VCaP (cell line): ENCODE measurements at regions not wholly inside any gene's neighbourhood (a gene's known extent, or its start where the extent isn't known, plus 50 kb on each side); places are given as distances from the start of the nearest gene placed in this dataset.

Experiments used
- H3K27ac ChIP-seq: fragments of 450-650 bp; 2 replicates; pipeline ENCODE4 v1.5.1; 2017
- TF ChIP-seq, protein P1 (sequence below): fragments of 450-650 bp; conservative IDR thresholded peaks from 2 replicates; pipeline ENCODE4 v1.5.1; 2017; ENCODE audit warnings: mild to moderate bottlenecking, moderate library complexity

DNA sequence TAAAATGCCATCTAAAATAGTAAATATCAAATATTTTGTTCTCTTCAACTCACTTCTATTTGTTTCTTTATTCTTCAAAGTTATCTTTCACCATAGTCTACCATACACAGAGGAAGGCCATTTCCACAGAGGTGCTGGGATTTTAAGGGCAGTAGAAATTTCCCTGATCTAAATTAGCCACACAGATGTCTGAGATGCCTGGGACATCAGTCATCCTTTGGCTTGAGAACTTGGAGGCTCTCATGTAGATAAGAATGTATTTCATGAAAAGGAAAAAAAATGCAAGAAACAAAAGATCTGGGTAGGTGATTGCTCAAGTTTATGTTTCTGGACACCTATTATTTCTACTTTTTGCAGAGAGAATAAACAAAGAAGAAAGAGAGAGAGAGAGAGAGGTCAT is 1008.2 kb downstream of the NLGN4X start:
- no peak overlapping the region for H3K27ac ChIP-seq
- TF ChIP-seq, protein P1, sequence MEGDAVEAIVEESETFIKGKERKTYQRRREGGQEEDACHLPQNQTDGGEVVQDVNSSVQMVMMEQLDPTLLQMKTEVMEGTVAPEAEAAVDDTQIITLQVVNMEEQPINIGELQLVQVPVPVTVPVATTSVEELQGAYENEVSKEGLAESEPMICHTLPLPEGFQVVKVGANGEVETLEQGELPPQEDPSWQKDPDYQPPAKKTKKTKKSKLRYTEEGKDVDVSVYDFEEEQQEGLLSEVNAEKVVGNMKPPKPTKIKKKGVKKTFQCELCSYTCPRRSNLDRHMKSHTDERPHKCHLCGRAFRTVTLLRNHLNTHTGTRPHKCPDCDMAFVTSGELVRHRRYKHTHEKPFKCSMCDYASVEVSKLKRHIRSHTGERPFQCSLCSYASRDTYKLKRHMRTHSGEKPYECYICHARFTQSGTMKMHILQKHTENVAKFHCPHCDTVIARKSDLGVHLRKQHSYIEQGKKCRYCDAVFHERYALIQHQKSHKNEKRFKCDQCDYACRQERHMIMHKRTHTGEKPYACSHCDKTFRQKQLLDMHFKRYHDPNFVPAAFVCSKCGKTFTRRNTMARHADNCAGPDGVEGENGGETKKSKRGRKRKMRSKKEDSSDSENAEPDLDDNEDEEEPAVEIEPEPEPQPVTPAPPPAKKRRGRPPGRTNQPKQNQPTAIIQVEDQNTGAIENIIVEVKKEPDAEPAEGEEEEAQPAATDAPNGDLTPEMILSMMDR = no peak

DNA sequence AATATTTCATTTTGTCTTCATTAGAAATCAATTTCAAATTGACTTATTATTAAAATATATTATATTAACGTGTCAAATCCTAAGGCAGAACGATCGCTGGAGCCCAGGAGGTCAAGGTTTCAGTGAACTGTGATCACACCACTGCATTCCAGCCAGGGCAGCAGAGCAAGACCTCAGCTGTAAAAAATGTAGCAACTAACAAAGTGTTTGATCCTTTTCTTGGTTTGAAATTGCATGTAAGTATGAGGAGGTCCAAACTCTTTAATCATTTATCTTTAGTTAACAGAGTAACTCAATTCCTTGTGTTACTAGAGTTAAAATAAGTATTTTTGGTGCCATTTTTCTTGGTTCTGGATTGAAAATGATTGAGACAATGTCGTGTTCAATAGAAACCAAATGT is 1033.9 kb downstream of the NLGN4X start:
- TF ChIP-seq, protein P1 = no peak

DNA sequence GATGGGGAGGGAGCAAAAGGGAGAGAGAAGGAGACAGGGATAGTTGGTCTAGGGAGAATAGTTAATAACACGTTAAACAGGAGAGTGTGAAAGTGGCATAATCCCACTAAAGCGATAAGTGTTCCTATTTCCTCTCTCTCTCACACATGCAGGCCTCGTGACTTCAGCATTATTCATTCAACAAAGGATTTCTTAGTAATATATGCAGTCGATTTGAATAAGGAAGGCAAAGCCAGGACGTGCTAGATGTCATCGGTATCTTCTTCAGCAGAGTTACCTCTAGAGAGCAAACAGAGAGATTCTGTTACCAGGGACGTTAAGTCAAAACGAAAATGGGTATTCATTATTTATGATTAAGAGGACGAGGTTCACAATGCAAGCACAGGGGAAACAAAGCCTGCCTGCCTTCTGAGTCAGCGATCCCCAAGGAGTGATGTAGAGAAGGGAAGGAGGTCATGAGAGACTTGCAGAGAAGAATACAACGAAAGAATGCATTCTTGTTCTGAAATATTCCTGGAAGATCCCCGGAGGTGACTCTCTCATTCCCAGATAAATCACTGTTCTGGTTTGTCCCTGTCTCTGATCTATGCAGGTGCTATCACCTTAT is 1048.4 kb downstream of the NLGN4X start:
- TF ChIP-seq, protein P1 = no peak

More for the DNA sequence above, 1033.9 kb downstream of the NLGN4X start:
- no peak overlapping the region for H3K27ac ChIP-seq

DNA sequence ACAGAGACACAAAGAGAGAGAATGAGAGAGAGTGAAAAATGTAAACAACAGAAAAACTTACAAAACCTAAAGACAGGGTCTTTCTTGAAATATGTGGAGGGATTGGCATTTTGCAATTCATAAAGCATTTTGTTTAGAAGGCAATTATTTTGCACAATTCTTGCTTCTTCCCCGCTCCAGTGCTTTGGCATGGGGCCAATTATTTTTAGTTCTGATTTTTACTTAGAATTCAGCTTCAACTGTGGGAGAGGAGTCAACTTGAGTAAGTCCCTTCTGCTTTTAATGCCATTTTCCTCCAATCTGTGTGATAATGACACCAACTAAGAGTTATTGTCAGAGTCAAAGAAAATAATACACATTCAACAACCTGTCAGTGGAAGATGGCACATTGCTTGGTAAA is 1051.9 kb downstream of the NLGN4X start:
- H3K27ac ChIP-seq = no peak overlapping the region
- TF ChIP-seq, protein P1 = no peak

More for the DNA sequence above, 1048.4 kb downstream of the NLGN4X start:
- H3K27ac ChIP-seq = no peak overlapping the region

DNA sequence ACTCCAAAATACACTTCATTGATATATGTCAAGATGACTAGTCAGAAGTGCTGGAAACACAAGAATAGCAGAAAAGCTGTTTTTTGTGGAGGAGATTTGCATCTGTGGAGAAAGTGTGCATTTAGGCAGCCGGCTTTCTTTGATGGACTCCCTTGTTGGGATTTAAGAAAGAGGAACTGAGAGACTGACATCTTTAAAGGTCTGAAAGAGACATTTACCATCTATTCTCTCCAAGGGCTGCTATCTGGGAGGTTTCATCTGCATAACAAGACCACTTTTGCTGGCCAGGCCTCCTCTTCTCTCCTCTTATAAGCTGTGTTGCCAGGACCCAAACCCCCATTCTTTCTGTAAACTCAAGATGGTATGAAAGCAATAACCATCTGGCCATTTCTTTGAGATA is 1065.0 kb downstream of the NLGN4X start:
- TF ChIP-seq, protein P1 = no peak
- H3K27ac ChIP-seq = no peak overlapping the region

DNA sequence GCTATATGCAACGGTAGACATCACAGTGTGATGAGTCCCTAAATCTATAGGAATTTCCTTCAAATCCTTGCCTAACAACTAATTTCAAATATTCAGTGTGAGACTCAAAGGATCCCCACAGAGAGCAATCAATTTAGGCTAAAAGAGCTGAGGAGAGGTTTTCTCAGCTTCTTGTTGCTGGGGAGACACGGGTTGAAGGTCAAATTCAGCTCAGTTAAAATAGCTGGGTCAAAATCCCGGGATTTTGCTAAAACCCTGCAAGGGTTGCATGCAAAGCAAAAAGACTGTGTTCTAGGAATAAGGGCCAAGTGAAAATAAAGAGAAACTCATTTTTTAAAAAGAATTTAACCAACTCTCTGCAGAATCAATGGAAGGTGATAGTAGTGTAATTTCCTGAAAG is 1073.4 kb downstream of the NLGN4X start:
- TF ChIP-seq, protein P1 = no peak
- H3K27ac ChIP-seq = no peak overlapping the region

DNA sequence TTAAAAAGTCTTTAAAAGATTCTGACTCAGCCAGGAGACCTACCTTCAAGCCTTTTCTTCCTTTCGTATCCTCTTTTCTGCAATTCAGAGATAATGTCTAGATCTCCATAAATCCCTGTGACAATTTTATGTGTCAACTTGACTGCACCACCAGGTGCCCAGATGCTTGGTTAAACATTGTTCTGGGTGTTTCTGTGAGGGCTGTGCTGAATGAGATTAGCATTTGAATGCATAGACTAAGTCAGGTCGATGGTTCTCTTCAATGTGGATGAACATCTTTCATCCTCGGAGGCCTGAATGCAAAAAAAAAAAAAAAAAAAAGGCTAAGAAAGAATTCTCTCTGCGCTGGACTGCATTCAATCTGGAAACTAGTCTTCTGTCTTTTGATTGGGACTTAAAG is 1082.7 kb downstream of the NLGN4X start:
- TF ChIP-seq, protein P1 = no peak
- H3K27ac ChIP-seq = no peak overlapping the region
